IMR-90 (cell line): ENCODE measurements at regions not wholly inside any gene's neighbourhood (a gene's known extent, or its start where the extent isn't known, plus 50 kb on each side); places are given as distances from the start of the nearest gene placed in this dataset.

ENCODE experiments used
- ATAC-seq: fragments of 200-7000 bp; cut with Tn5 transposase; 2 replicates; pipeline ENCODE4 v1.9.1; 2020; ENCODE audit warnings: low read depth, mild to moderate bottlenecking, moderate library complexity
- BruUV-seq: library from RNA; stranded (reverse); fragments of 400-500 nt; replicated peaks from 2 replicates; lab custom pipeline; 2021; lab: Mats Ljungman, UMichigan
- CTCF ChIA-PET: fragments of 300-600 bp; formaldehyde crosslinking; extraction: SDS; loops from one replicate; lab custom pipeline; 2021; ENCODE audit warnings: antibody characterized with exemption; lab: Yijun Ruan, JAX
- POLR2A ChIA-PET: fragments of 300-600 bp; sonication (Branson Sonifier 250); formaldehyde crosslinking; loops from one replicate; lab custom pipeline; 2022; ENCODE audit warnings: antibody characterized with exemption; ENCODE audit not compliant: unreplicated experiment; lab: Charles Lee
- DNase-seq: peaks from one replicate; pipeline ENCODE4 v3.0.0; 2013
- H2AFZ ChIP-seq: replicated peaks from 2 replicates; pipeline ENCODE3; 2013; ENCODE audit warnings: low read length, mild to moderate bottlenecking; ENCODE audit not compliant: poor library complexity
- H2AK5ac ChIP-seq: 2 replicates; pipeline ENCODE4 v1.6.1; 2013; ENCODE audit warnings: low read depth, low read length, inconsistent platforms
- H2AK9ac ChIP-seq: replicated peaks from 2 replicates; pipeline ENCODE3; 2013; ENCODE audit warnings: mild to moderate bottlenecking, low read depth, low read length, moderate library complexity; ENCODE audit not compliant: poor library complexity
- H2BK120ac ChIP-seq: 2 replicates; pipeline ENCODE4 v1.6.1; 2013; ENCODE audit warnings: low read depth, low read length, inconsistent platforms
- H2BK15ac ChIP-seq: 3 replicates; pipeline ENCODE4 v1.6.1; 2013; ENCODE audit warnings: low read depth, low read length, inconsistent platforms
- H2BK20ac ChIP-seq: 2 replicates; pipeline ENCODE4 v1.6.1; 2013; ENCODE audit warnings: low read depth, mild to moderate bottlenecking, inconsistent platforms, low read length, moderate library complexity
- H2BK5ac ChIP-seq: 2 replicates; pipeline ENCODE4 v1.6.1; 2013; ENCODE audit warnings: mild to moderate bottlenecking, low read depth, low read length, inconsistent platforms; ENCODE audit not compliant: poor library complexity, severe bottlenecking
- H3K14ac ChIP-seq: replicated peaks from 2 replicates; pipeline ENCODE4 v1.6.1; 2013; ENCODE audit warnings: low read depth, low read length, inconsistent platforms
- H3K18ac ChIP-seq: 2 replicates; pipeline ENCODE4 v1.6.1; 2013; ENCODE audit warnings: low read depth, low read length, control low read depth
- H3K23ac ChIP-seq: 2 replicates; pipeline ENCODE4 v1.6.1; 2013; ENCODE audit warnings: low read depth, low read length, inconsistent platforms
- H3K27ac ChIP-seq: 2 replicates; pipeline ENCODE4 v1.5.1; 2013; ENCODE audit warnings: mild to moderate bottlenecking, control low read depth, low read length; ENCODE audit not compliant: insufficient read depth
- H3K27me3 ChIP-seq: 2 replicates; pipeline ENCODE4 v1.6.1; 2013; ENCODE audit warnings: low read length; ENCODE audit not compliant: control insufficient read depth, insufficient read depth
- H3K36me3 ChIP-seq: 2 replicates; pipeline ENCODE4 v1.6.1; 2013; ENCODE audit warnings: low read length, mixed read lengths; ENCODE audit not compliant: control insufficient read depth, insufficient read depth
- H3K4ac ChIP-seq: 2 replicates; pipeline ENCODE4 v1.6.1; 2013; ENCODE audit warnings: low read depth, low read length, inconsistent platforms
- H3K4me1 ChIP-seq: 2 replicates; pipeline ENCODE4 v1.6.1; 2013; ENCODE audit warnings: low read length, mixed read lengths; ENCODE audit not compliant: control insufficient read depth, insufficient read depth
- H3K4me2 ChIP-seq: 2 replicates; pipeline ENCODE4 v1.6.1; 2013; ENCODE audit warnings: low read depth, mild to moderate bottlenecking, control low read depth, low read length, moderate library complexity
- H3K4me3 ChIP-seq: 2 replicates; pipeline ENCODE4 v1.5.1; 2013; ENCODE audit warnings: low read depth, mild to moderate bottlenecking, control low read depth, low read length, moderate library complexity; ENCODE audit not compliant: insufficient read depth
- H3K56ac ChIP-seq: 2 replicates; pipeline ENCODE4 v1.6.1; 2013; ENCODE audit warnings: low read length, inconsistent platforms; ENCODE audit not compliant: insufficient read depth; ENCODE audit errors: extremely low read depth
- H3K79me1 ChIP-seq, 2 experiments: 2 replicates each; pipeline ENCODE4 v1.6.1; 2013; ENCODE audit warnings: low read length in 2 of 2, inconsistent platforms in 1 of 2, low read depth in 1 of 2
- H3K9ac ChIP-seq: 2 replicates; pipeline ENCODE4 v1.6.1; 2013; ENCODE audit warnings: low read depth, low read length, control low read depth
- H3K9me1 ChIP-seq: 2 replicates; pipeline ENCODE4 v1.6.1; 2013; ENCODE audit warnings: low read length, inconsistent platforms; ENCODE audit not compliant: insufficient read depth
- H3K9me3 ChIP-seq: 2 replicates; pipeline ENCODE4 v1.6.1; 2013; ENCODE audit warnings: low read length; ENCODE audit not compliant: control insufficient read depth, insufficient read depth
- H4K20me1 ChIP-seq: 2 replicates; pipeline ENCODE4 v1.6.1; 2013; ENCODE audit warnings: low read length, inconsistent platforms; ENCODE audit not compliant: insufficient read depth
- H4K5ac ChIP-seq: 2 replicates; pipeline ENCODE4 v1.6.1; 2013; ENCODE audit warnings: mild to moderate bottlenecking, low read depth, low read length, control low read depth
- H4K8ac ChIP-seq, 2 experiments: 2 replicates each; pipeline ENCODE4 v1.6.1; 2013; ENCODE audit warnings: low read depth in 2 of 2, low read length in 2 of 2, control low read depth in 1 of 2, inconsistent platforms in 1 of 2
- H4K91ac ChIP-seq: 2 replicates; pipeline ENCODE4 v1.6.1; 2013; ENCODE audit warnings: low read depth, low read length, inconsistent platforms; ENCODE audit not compliant: insufficient read depth
- BHLHE40 ChIP-seq: fragments of 150-350 bp; IDR thresholded peaks from 2 replicates; pipeline ENCODE4 v1.6.1; 2016; ENCODE audit warnings: mild to moderate bottlenecking, low read depth, low read length
- CEBPB ChIP-seq: IDR thresholded peaks from 2 replicates; pipeline ENCODE4 v1.6.1; 2012; ENCODE audit warnings: low read depth, low read length, improper control_type of control experiment
- CHD1 ChIP-seq: IDR thresholded peaks from 2 replicates; pipeline ENCODE4 v1.6.1; 2012; ENCODE audit warnings: low read depth, low read length, improper control_type of control experiment
- FOS ChIP-seq: fragments of 150-350 bp; IDR thresholded peaks from 2 replicates; pipeline ENCODE4 v1.6.1; 2016; ENCODE audit warnings: low read depth, low read length
- MAFK ChIP-seq: IDR thresholded peaks from 2 replicates; pipeline ENCODE4 v1.6.1; 2012; ENCODE audit warnings: low read depth, low read length, improper control_type of control experiment
- MAZ ChIP-seq: IDR thresholded peaks from 2 replicates; pipeline ENCODE4 v1.6.1; 2012; ENCODE audit warnings: low read depth, mild to moderate bottlenecking, low read length, improper control_type of control experiment, moderate library complexity, borderline replicate concordance
- MXI1 ChIP-seq: IDR thresholded peaks from 2 replicates; pipeline ENCODE4 v1.6.1; 2012; ENCODE audit warnings: low read depth, mild to moderate bottlenecking, low read length, moderate library complexity, borderline replicate concordance
- NFE2L2 ChIP-seq: fragments of 150-350 bp; IDR thresholded peaks from 2 replicates; pipeline ENCODE4 v1.6.1; 2016; ENCODE audit warnings: low read depth, mild to moderate bottlenecking, low read length
- RAD21 ChIP-seq: IDR thresholded peaks from 2 replicates; pipeline ENCODE4 v1.6.1; 2012; ENCODE audit warnings: low read length, improper control_type of control experiment
- RFX5 ChIP-seq: IDR thresholded peaks from 2 replicates; pipeline ENCODE4 v1.8.0; 2012; ENCODE audit warnings: low read depth, mild to moderate bottlenecking, low read length, moderate library complexity
- SMC3 ChIP-seq: fragments of 150-350 bp; IDR thresholded peaks from 2 replicates; pipeline ENCODE4 v1.6.1; 2016; ENCODE audit warnings: low read depth, mild to moderate bottlenecking, antibody characterized with exemption, low read length, moderate library complexity
- WGBS, 2 experiments: methylation state at CpG; one replicate each; pipeline versions ENCODE4 v1.1.5 to v1.1.7; 2013; ENCODE audit warnings: missing lambda C conversion rate in 2 of 2; ENCODE audit not compliant: insufficient read length in 1 of 2; ENCODE audit errors: extremely low coverage in 2 of 2; 5-methylcytosine and 5-hydroxymethylcytosine counted together
- dilution Hi-C: fragments of 300-500 bp; cut with HindIII; formaldehyde crosslinking; loops from one replicate; pipeline ENCODE4 v1.14.3; 2018; ENCODE audit warnings: low sequenced_read_pairs; ENCODE audit not compliant: unreplicated experiment
- in situ Hi-C: fragments of 300-500 bp; cut with MboI; formaldehyde crosslinking; loops from 3 replicates; pipeline ENCODE4 v1.14.3; 2019; ENCODE audit warnings: low sequenced_read_pairs, inconsistent platforms, mixed read lengths
- intact Hi-C: fragments of 100-400 bp; cut with micrococcal nuclease; formaldehyde crosslinking; loops from 2 replicates; pipeline ENCODE4 v1.10.0; 2022
- TF ChIP-seq, protein P1 (sequence below): fragments of 150-350 bp; IDR thresholded peaks from 2 replicates; pipeline ENCODE4 v1.6.1; 2016; ENCODE audit warnings: low read depth, mild to moderate bottlenecking, low read length, moderate library complexity, borderline replicate concordance

DNA sequence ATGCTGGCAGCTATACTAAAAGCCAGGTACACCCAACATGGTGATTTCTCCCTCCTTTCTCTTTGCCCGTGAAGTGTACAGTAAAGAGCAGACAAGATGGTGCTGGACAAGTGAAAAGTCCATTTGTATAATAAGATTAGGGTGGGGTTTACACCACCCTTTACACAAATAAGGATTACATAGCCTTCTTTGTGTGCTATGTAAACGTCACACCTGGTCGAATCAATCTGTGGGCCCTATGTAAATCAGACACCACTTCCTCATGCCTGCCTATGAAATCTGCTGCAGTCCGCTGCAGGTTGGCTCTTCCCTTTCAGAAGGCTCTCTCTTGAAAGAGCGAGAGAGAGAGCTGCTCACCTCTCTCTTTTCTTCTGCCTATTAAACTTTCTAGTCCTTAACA, 1054.3 kb upstream of the SLC39A10 start:
- no peak overlapping the region for H2AK9ac ChIP-seq
- no peak overlapping the region for H2BK15ac ChIP-seq
- no peak overlapping the region for H4K8ac ChIP-seq
- H3K56ac ChIP-seq: no peak overlapping the region
- H4K20me1 ChIP-seq: no peaks in the 10 kb centered on the region
- H3K9me1 ChIP-seq: no peaks in the 10 kb centered on the region
- intact Hi-C loops (no loop called here), in situ Hi-C loops (no loop called here), dilution Hi-C loops (no loop called here)
- no peaks in the 10 kb centered on the region for H3K79me1 ChIP-seq
- H3K4ac ChIP-seq: no peak overlapping the region
- no peaks in the 10 kb centered on the region for H3K36me3 ChIP-seq
- no peak overlapping the region for H3K14ac ChIP-seq
- peaks cover 8% of the 10 kb centered on the region for H3K9me3 ChIP-seq
- H3K27me3 ChIP-seq: no peaks in the 10 kb centered on the region
- no peak overlapping the region for H3K4me2 ChIP-seq
- no peak for DNase-seq
- H2BK120ac ChIP-seq: no peak overlapping the region
- no peak overlapping the region for H4K5ac ChIP-seq
- no TSS peak for BruUV-seq
- no peak overlapping the region for H3K27ac ChIP-seq
- H2AFZ ChIP-seq: no peak overlapping the region
- TF ChIP-seq RFX5: no peak
- TF ChIP-seq, protein P1, sequence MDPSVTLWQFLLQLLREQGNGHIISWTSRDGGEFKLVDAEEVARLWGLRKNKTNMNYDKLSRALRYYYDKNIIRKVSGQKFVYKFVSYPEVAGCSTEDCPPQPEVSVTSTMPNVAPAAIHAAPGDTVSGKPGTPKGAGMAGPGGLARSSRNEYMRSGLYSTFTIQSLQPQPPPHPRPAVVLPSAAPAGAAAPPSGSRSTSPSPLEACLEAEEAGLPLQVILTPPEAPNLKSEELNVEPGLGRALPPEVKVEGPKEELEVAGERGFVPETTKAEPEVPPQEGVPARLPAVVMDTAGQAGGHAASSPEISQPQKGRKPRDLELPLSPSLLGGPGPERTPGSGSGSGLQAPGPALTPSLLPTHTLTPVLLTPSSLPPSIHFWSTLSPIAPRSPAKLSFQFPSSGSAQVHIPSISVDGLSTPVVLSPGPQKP: no peak
- no peak for TF ChIP-seq NFE2L2
- no peak for TF ChIP-seq RAD21
- TF ChIP-seq BHLHE40: no peak
- TF ChIP-seq MAZ: no peak
- TF ChIP-seq MXI1: no peak
- no peak for TF ChIP-seq CHD1
- TF ChIP-seq CEBPB: no peak
- no peak for TF ChIP-seq SMC3
- no peak for TF ChIP-seq FOS
- no peak for TF ChIP-seq MAFK
- no peak for ATAC-seq
- H2BK20ac ChIP-seq: no peak overlapping the region
- no peak overlapping the region for H3K18ac ChIP-seq
- H3K9ac ChIP-seq: no peak overlapping the region
- CTCF ChIA-PET: no interaction called here
- H3K4me1 ChIP-seq: no peaks in the 10 kb centered on the region
- WGBS, 2 experiments: 53% methylated on average over 2 of the region's 5 CpGs; no CpG with 5 or more reads in 1 of the 2 experiments
- POLR2A ChIA-PET: no interaction called here
- no peak overlapping the region for H2AK5ac ChIP-seq
- no peak overlapping the region for H4K91ac ChIP-seq
- H3K4me3 ChIP-seq: no peak overlapping the region
- H3K23ac ChIP-seq: no peak overlapping the region
- no peak overlapping the region for H2BK5ac ChIP-seq
